B cell (primary cell): ENCODE measurements at regions not wholly inside any gene's neighbourhood (a gene's known extent, or its start where the extent isn't known, plus 50 kb on each side); places are given as distances from the start of the nearest gene placed in this dataset.

Source experiments
- ATAC-seq: fragments of 200-7000 bp; cut with Tn5 transposase; one replicate; pipeline ENCODE4 v1.10.0; 2021; ENCODE audit warnings: low read depth, mild to moderate bottlenecking, moderate number of reproducible peaks, moderate library complexity
- CTCF ChIA-PET: fragments of 350-600 bp; sonication (Branson Sonifier 250); formaldehyde crosslinking; loops from one replicate; lab custom pipeline; 2021; ENCODE audit warnings: antibody characterized with exemption, inconsistent platforms; lab: Charles Lee
- POLR2A ChIA-PET: fragments of 350-600 bp; sonication (Branson Sonifier 250); formaldehyde crosslinking; loops from one replicate; lab custom pipeline; 2021; ENCODE audit warnings: antibody characterized with exemption; lab: Charles Lee
- DNase-seq: peaks from one replicate; pipeline ENCODE4 v3.0.0; 2013
- H2AFZ ChIP-seq: 2 replicates; pipeline ENCODE4 v1.6.1; 2012; ENCODE audit warnings: mild to moderate bottlenecking, low read depth, low read length; ENCODE audit not compliant: insufficient read depth, poor library complexity, severe bottlenecking
- H3K27ac ChIP-seq, 2 donors: 1 replicate in 1 of 2; 2 replicates in 1 of 2; pipeline ENCODE4 v1.5.1; 2012 to 2013; ENCODE audit warnings: low read length in 2 of 2, mild to moderate bottlenecking in 2 of 2, moderate library complexity in 1 of 2
- H3K27me3 ChIP-seq, 4 experiments: fragments of 200-600 bp in 1 of 4; sonication (generic) in 1 of 4; replicated peaks in 1 of 4; 1 replicate in 2 of 4; 2 replicates in 2 of 4; pipeline versions ENCODE4 v1.6.1 to v1.7.0; 2013 to 2016; ENCODE audit warnings: low read length in 3 of 4, mild to moderate bottlenecking in 2 of 4, mixed read lengths in 1 of 4, moderate library complexity in 1 of 4; ENCODE audit not compliant: insufficient read depth in 4 of 4, control insufficient read depth in 3 of 4; ENCODE audit errors: control extremely low read depth in 1 of 4
- H3K36me3 ChIP-seq, 2 experiments: replicated peaks in 1 of 2; 1 replicate in 1 of 2; 2 replicates in 1 of 2; pipeline versions ENCODE4 v1.6.1 to v1.7.1; 2013; ENCODE audit warnings: low read length in 1 of 2; ENCODE audit not compliant: insufficient read depth in 2 of 2, control insufficient read depth in 1 of 2; ENCODE audit errors: control extremely low read depth in 1 of 2, extremely low read depth in 1 of 2
- H3K4me1 ChIP-seq, 2 donors: fragments of 200-600 bp in 1 of 2; sonication (generic) in 1 of 2; 1 replicate in 1 of 2; 2 replicates in 1 of 2; pipeline versions ENCODE4 v1.5.1 to v1.6.1; 2013 to 2017; ENCODE audit warnings: low read length in 2 of 2; ENCODE audit not compliant: control insufficient read depth in 2 of 2, insufficient read depth in 2 of 2
- H3K4me2 ChIP-seq: replicated peaks from 2 replicates; pipeline ENCODE3; 2012; ENCODE audit warnings: mild to moderate bottlenecking, low read depth, low read length; ENCODE audit not compliant: poor library complexity, severe bottlenecking
- H3K4me3 ChIP-seq, 5 experiments: fragments of 200-600 bp in 1 of 5; sonication (generic) in 1 of 5; 1 replicate in 3 of 5; 2 replicates in 2 of 5; pipeline versions ENCODE4 v1.5.1 to v1.7.0; 2011 to 2016; ENCODE audit warnings: low read length in 4 of 5, mild to moderate bottlenecking in 4 of 5, low read depth in 2 of 5, control low read depth in 1 of 5, moderate library complexity in 1 of 5; ENCODE audit not compliant: insufficient read depth in 1 of 5; ENCODE audit errors: control extremely low read depth in 1 of 5, extremely low read depth in 1 of 5
- H3K79me2 ChIP-seq: fragments of 200-600 bp; sonication (generic); one replicate; pipeline ENCODE4 v1.6.0; 2016; ENCODE audit warnings: low read length; ENCODE audit not compliant: control insufficient read depth, insufficient read depth
- H3K9ac ChIP-seq: fragments of 200-600 bp; sonication (generic); 2 replicates; pipeline ENCODE4 v1.6.1; 2017; ENCODE audit warnings: mild to moderate bottlenecking, low read length, moderate library complexity
- H3K9me3 ChIP-seq, 3 donors: one replicate each; pipeline versions ENCODE4 v1.6.1 to v1.7.1; 2013; ENCODE audit warnings: low read length in 2 of 3; ENCODE audit not compliant: control insufficient read depth in 2 of 3, insufficient read depth in 1 of 3; ENCODE audit errors: control extremely low read depth in 1 of 3
- H4K20me1 ChIP-seq: 2 replicates; pipeline ENCODE4 v1.6.0; 2012; ENCODE audit warnings: mild to moderate bottlenecking, low read length; ENCODE audit not compliant: insufficient read depth, control insufficient read depth, poor library complexity, severe bottlenecking
- H3K27ac Mint-ChIP-seq: one replicate; pipeline ENCODE4 v1.8.0; 2021; ENCODE audit warnings: mixed read lengths
- H3K27me3 Mint-ChIP-seq: one replicate; pipeline ENCODE4 v1.8.0; 2021; ENCODE audit warnings: mixed read lengths
- H3K4me1 Mint-ChIP-seq: one replicate; pipeline ENCODE4 v1.8.0; 2021; ENCODE audit warnings: mixed read lengths
- H3K4me3 Mint-ChIP-seq: one replicate; pipeline ENCODE4 v1.8.0; 2021; ENCODE audit warnings: mixed read lengths
- H3K9me3 Mint-ChIP-seq: one replicate; pipeline ENCODE4 v1.8.0; 2022; ENCODE audit warnings: mixed read lengths; ENCODE audit not compliant: insufficient read depth
- CTCF ChIP-seq: fragments of 200-600 bp; IDR thresholded peaks from one replicate; pipeline ENCODE4 v1.8.0; 2022; ENCODE audit warnings: antibody characterized with exemption, mild to moderate bottlenecking
- EZH2 ChIP-seq: IDR thresholded peaks from 2 replicates; pipeline ENCODE4 v1.6.1; 2012; ENCODE audit warnings: borderline replicate concordance, low read depth, mild to moderate bottlenecking, moderate library complexity, low read length; ENCODE audit not compliant: insufficient read depth, poor library complexity, severe bottlenecking
- WGBS: methylation state at CpG from one replicate; pipeline ENCODE4 v1.1.5; 2013; ENCODE audit warnings: missing lambda C conversion rate; ENCODE audit not compliant: insufficient coverage; 5-methylcytosine and 5-hydroxymethylcytosine counted together
- intact Hi-C: fragments of 100-400 bp; cut with micrococcal nuclease; formaldehyde crosslinking; loops from one replicate; pipeline ENCODE4 v1.10.0; 2022

- Histone ChIP-seq H3K36me3 (no peaks in the 10 kb centered on the region), H4K20me1 (no peaks in the 10 kb centered on the region), H3K9ac (no peak overlapping the region), H3K27me3 (no peaks in the 10 kb centered on the region), H3K4me1 (no peaks in the 10 kb centered on the region), H3K4me2 (no peak overlapping the region), H3K27ac (no peak overlapping the region), H2AFZ (no peak overlapping the region), H3K4me3 (no peak overlapping the region), H3K9me3 (peaks cover 0 to 3% (median 0%) of the 10 kb centered on the region in 3 donors), H3K79me2 (no peaks in the 10 kb centered on the region)
- intact Hi-C loops = no loop called here
- 80% methylated on average over 1 of the region's 4 CpGs for WGBS
- ChIA-PET POLR2A (no interaction called here), CTCF (no interaction called here)
- no peak for DNase-seq
- Mint-ChIP-seq H3K27me3 (no peaks in the 10 kb centered on the region), H3K27ac (no peak overlapping the region), H3K4me3 (no peak overlapping the region), H3K9me3 (no peaks in the 10 kb centered on the region), H3K4me1 (no peaks in the 10 kb centered on the region)
- ATAC-seq = no peak
- TF ChIP-seq CTCF (no peak), EZH2 (no peak)
Observed at GRCh38 chr13:75120085-75120484, 361.9 kb downstream of the TBC1D4 start.

DNA sequence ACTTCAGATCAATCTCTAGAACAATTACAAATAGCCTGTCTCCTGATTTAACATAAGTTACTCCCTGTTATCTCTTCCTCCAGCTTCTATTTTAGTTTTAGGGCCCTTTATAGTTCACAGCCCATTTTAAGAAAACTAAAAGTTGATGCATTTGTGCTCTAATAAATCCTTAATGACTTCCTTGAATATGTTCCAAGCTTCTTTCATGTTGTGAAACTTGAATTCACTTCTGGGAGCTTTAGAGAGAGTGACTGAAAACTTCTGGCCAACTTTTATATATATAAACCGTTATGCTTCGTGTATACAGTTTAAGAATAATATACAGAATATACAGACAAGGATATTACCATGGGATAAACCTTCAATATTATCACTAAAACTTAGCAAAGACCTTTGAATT lies 366.8 kb downstream of the TBC1D4 start:
- ChIA-PET CTCF (no interaction called here), POLR2A (no interaction called here)
- Histone ChIP-seq H2AFZ (no peak overlapping the region), H3K27ac (no peak overlapping the region), H3K9me3 (peaks cover 0 to 3% (median 0%) of the 10 kb centered on the region in 3 donors), H3K9ac (no peak overlapping the region), H3K4me2 (no peak overlapping the region), H3K4me3 (no peak overlapping the region), H4K20me1 (no peaks in the 10 kb centered on the region), H3K4me1 (no peaks in the 10 kb centered on the region), H3K79me2 (no peaks in the 10 kb centered on the region), H3K27me3 (no peaks in the 10 kb centered on the region), H3K36me3 (no peaks in the 10 kb centered on the region)
- no peak for TF ChIP-seq CTCF
- TF ChIP-seq EZH2 = no peak
- Mint-ChIP-seq H3K4me1 (no peaks in the 10 kb centered on the region), H3K4me3 (no peak overlapping the region), H3K9me3 (no peaks in the 10 kb centered on the region), H3K27me3 (no peaks in the 10 kb centered on the region), H3K27ac (no peak overlapping the region)
- ATAC-seq (no peak), DNase-seq (no peak)
- intact Hi-C loops = no loop called here
- WGBS = no CpG with 5 or more reads among the region's 2 CpGs
